DOHH2 (cell line): ENCODE measurements at regions not wholly inside any gene's neighbourhood (a gene's known extent, or its start where the extent isn't known, plus 50 kb on each side); places are given as distances from the start of the nearest gene placed in this dataset.

Experiments used
- CTCF ChIP-seq: fragments of 200-600 bp; sonication (generic); IDR thresholded peaks from one replicate; pipeline ENCODE4 v1.5.1; 2014; ENCODE audit warnings: antibody characterized with exemption, mild to moderate bottlenecking, low read depth, low read length; ENCODE audit not compliant: poor library complexity, severe bottlenecking
- EZH2phosphoT487 ChIP-seq: fragments of 200-600 bp; sonication (generic); IDR thresholded peaks from 2 replicates; pipeline ENCODE4 v1.6.1; 2017; ENCODE audit warnings: borderline replicate concordance, mild to moderate bottlenecking, antibody characterized with exemption, low read length, moderate library complexity, mixed read lengths

DNA sequence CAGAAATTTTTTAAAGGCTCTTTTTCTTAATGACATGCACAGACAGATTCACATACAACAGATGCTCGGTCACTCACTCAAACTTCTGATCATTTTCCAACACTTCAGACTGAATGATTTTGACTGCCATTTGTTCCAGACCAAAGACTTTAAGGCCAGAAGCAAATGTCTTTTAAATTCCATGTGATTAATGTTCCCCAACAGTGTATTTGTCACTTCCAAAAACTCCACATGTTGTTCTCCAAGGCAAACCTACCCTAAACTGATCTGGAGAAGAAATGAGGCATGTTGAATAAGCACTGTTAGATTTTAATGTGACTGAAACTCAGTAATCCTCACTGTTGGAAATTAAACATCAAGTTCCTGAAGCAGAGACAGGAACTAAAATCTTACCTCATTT is 366.7 kb downstream of the GABRG2 start:
- TF ChIP-seq CTCF, result no peak
- TF ChIP-seq EZH2phosphoT487, result no peak
